Spleen (tissue), 11 donors: ENCODE measurements at regions not wholly inside any gene's neighbourhood (a gene's known extent, or its start where the extent isn't known, plus 50 kb on each side); places are given as distances from the start of the nearest gene placed in this dataset.

ENCODE experiments used
- DNase-seq: peaks from one replicate; pipeline ENCODE4 v3.0.0-alpha.2; 2020
- H3K27ac ChIP-seq, 8 donors: fragments of 200-600 bp; sonication (generic) in 7 of 8; 1 replicate in 4 of 8; 2 replicates in 4 of 8; pipeline versions ENCODE4 v1.5.0 to v1.8.0; 2016 to 2021; ENCODE audit warnings: inconsistent platforms in 4 of 8, mild to moderate bottlenecking in 4 of 8, moderate library complexity in 1 of 8
- H3K27me3 ChIP-seq, 7 donors: fragments of 200-600 bp; sonication (generic) in 6 of 7; replicated peaks in 1 of 7; 1 replicate in 4 of 7; 2 replicates in 3 of 7; pipeline versions ENCODE4 v1.5.0 to v1.8.0; 2016 to 2021; ENCODE audit warnings: inconsistent platforms in 3 of 7, mild to moderate bottlenecking in 1 of 7
- H3K36me3 ChIP-seq, 6 donors: fragments of 200-600 bp; sonication (generic) in 5 of 6; 1 replicate in 4 of 6; 2 replicates in 2 of 6; pipeline versions ENCODE4 v1.5.0 to v1.8.0; 2016 to 2021; ENCODE audit warnings: inconsistent platforms in 2 of 6
- H3K4me1 ChIP-seq, 6 donors: fragments of 200-600 bp; sonication (generic) in 5 of 6; 1 replicate in 3 of 6; 2 replicates in 3 of 6; pipeline versions ENCODE4 v1.5.0 to v1.8.0; 2016 to 2021; ENCODE audit warnings: inconsistent platforms in 3 of 6
- H3K4me3 ChIP-seq, 8 donors: fragments of 200-600 bp; sonication (generic) in 7 of 8; 1 replicate in 4 of 8; 2 replicates in 4 of 8; pipeline versions ENCODE4 v1.5.0 to v1.8.0; 2016 to 2021; ENCODE audit warnings: inconsistent platforms in 4 of 8, mild to moderate bottlenecking in 4 of 8, moderate library complexity in 2 of 8
- H3K9me3 ChIP-seq, 8 donors: fragments of 200-600 bp; sonication (generic) in 7 of 8; 1 replicate in 4 of 8; 2 replicates in 4 of 8; pipeline versions ENCODE4 v1.5.0 to v1.8.0; 2016 to 2021; ENCODE audit warnings: inconsistent platforms in 4 of 8
- CTCF ChIP-seq, 11 experiments: fragments of 200-600 bp in 7 of 11; fragments of 450-650 bp in 4 of 11; sonication (generic) in 4 of 11; IDR thresholded peaks in 8 of 11; conservative IDR thresholded peaks in 3 of 11; 1 replicate in 7 of 11; 2 replicates in 4 of 11; pipeline versions ENCODE4 v1.4.0 to v1.8.0; 2016 to 2021; ENCODE audit warnings: antibody characterized with exemption in 11 of 11, inconsistent platforms in 4 of 11, mild to moderate bottlenecking in 1 of 11
- POLR2A ChIP-seq, 3 donors: fragments of 450-650 bp; IDR thresholded peaks; one replicate each; pipeline ENCODE4 v1.5.1; 2017; ENCODE audit warnings: antibody characterized with exemption in 3 of 3, mild to moderate bottlenecking in 1 of 3
- POLR2AphosphoS5 ChIP-seq, 3 donors: sonication (generic); formaldehyde crosslinking; IDR thresholded peaks; one replicate each; pipeline ENCODE4 v1.5.1; 2017; ENCODE audit warnings: antibody characterized with exemption in 3 of 3
- WGBS, 5 donors: extraction: QIAGEN DNeasy Blood & Tissue Kit in 3 of 5; methylation state at CpG; one replicate each; pipeline versions ENCODE4 v1.1.5 to v1.1.7; 2013 to 2018; 5-methylcytosine and 5-hydroxymethylcytosine counted together
- intact Hi-C: fragments of 100-400 bp; cut with DNase I; formaldehyde crosslinking; loops from one replicate; pipeline ENCODE4 v1.15.0; 2023; ENCODE audit warnings: low total_unique reads
- donor health status: healthy with polysubstance abuse.
- donor health status: DM: no; HTN: no; CAD: no; lungs with moderate emphysema.
- donor health status: DM: no; HTN: no; CAD: no.
- donor health status: Bipolar disorder and iron deficiency.
- donor health status: healthy.
- donor health status: DM: no; HTN: no; CAD: no.
- donor health status: DM: yes; HTN: yes; CAD: no.

DNA sequence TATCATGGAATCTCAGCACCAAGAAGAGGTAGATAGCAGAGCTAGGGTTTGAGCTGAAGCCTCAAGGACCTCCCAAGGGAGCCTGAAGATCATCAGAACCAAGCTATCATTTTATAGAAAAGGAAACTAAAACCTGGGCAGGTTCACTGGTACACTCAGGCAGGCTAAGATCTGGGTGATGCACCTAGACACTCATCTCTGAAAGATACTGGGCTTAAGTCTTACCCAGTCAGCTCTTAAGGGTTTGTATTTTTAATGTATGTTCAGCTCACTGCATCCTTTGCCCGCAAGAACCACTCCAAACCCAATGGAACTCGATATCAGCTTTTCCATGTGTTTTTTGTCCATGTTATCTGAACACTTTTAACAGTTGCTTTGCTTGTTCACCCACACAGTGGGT lies 78.0 kb upstream of the SLC22A16 start:
- Histone ChIP-seq H3K27ac (no peak overlapping the region), H3K4me3 (no peak overlapping the region), H3K9me3 (peaks cover 0 to 20% (median 10%) of the 10 kb centered on the region in 8 donors), H3K27me3 (no peaks in the 10 kb centered on the region), H3K36me3 (no peaks in the 10 kb centered on the region), H3K4me1 (peaks cover 0 to under 1% (median 0%) of the 10 kb centered on the region in 6 donors)
- no peak for TF ChIP-seq CTCF (IDR thresholded peaks at IDR 0.05 in 8 of 11, conservative IDR thresholded peaks at IDR 0.05 in 3 of 11)
- TF ChIP-seq POLR2A (IDR thresholded peaks at IDR 0.05), result no peak
- TF ChIP-seq POLR2AphosphoS5 (IDR thresholded peaks at IDR 0.05), result no peak
- intact Hi-C loops, result no loop called here
- DNase-seq, result no peak
- 87 to 97% (median 92%) methylated on average over 2 of the region's 2 CpGs for WGBS, 5 donors

- peaks cover 0 to 20% (median 10%) of the 10 kb centered on the region in 8 donors for H3K9me3 ChIP-seq
- no peaks in the 10 kb centered on the region for H3K4me1 ChIP-seq
- no peaks in the 10 kb centered on the region for H3K27me3 ChIP-seq
- no peak overlapping the region for H3K4me3 ChIP-seq
- intact Hi-C loops, result no loop called here
- no peak for TF ChIP-seq POLR2A (IDR thresholded peaks at IDR 0.05)
- TF ChIP-seq CTCF (IDR thresholded peaks at IDR 0.05 in 8 of 11, conservative IDR thresholded peaks at IDR 0.05 in 3 of 11), result no peak
- TF ChIP-seq POLR2AphosphoS5 (IDR thresholded peaks at IDR 0.05), result no peak
- 93 to 97% (median 96%) methylated on average over 18 of the region's 18 CpGs for WGBS, 5 donors
- no peak overlapping the region for H3K27ac ChIP-seq
- DNase-seq, result no peak
- no peaks in the 10 kb centered on the region for H3K36me3 ChIP-seq
Observed at GRCh38 chr6:110552901-110553641, 76.7 kb upstream of the SLC22A16 start.

DNA sequence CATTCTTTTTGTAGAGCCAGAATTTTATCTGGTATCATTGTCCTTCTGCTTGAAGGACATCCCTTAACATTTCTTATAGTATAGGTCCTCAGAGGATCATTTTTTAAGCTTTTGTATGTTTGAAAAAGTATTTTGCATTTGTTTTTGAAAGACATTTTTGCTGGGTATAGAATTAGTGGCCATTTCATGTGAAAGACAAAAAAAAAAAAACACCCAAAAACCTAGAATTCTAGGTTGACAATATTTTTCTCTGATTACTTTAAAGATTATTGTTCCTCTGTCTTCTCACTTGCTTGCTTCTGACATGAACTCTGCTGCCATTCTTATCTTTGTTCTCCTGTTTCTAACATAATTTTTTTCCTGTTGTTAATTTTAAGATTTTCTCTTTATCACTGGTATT lies 75.7 kb upstream of the SLC22A16 start:
- TF ChIP-seq CTCF (IDR thresholded peaks at IDR 0.05 in 8 of 11, conservative IDR thresholded peaks at IDR 0.05 in 3 of 11), result no peak
- TF ChIP-seq POLR2A (IDR thresholded peaks at IDR 0.05), result no peak
- intact Hi-C loops, result no loop called here
- Histone ChIP-seq H3K4me1 (no peaks in the 10 kb centered on the region), H3K9me3 (peaks cover 0 to 20% (median 10%) of the 10 kb centered on the region in 8 donors), H3K4me3 (no peak overlapping the region), H3K27ac (no peak overlapping the region), H3K36me3 (no peaks in the 10 kb centered on the region), H3K27me3 (no peaks in the 10 kb centered on the region)
- DNase-seq, result no peak

GRCh38 chr6:110551088-110551487 lies 74.7 kb upstream of the SLC22A16 start:
- intact Hi-C loops, result no loop called here
- 88 to 95% (median 93%) methylated on average over 11 of the region's 11 CpGs for WGBS, 5 donors
- Histone ChIP-seq H3K27me3 (no peaks in the 10 kb centered on the region), H3K27ac (no peak overlapping the region), H3K4me1 (no peaks in the 10 kb centered on the region), H3K4me3 (no peak overlapping the region), H3K9me3 (peaks cover 0 to 20% (median 10%) of the 10 kb centered on the region in 8 donors), H3K36me3 (no peaks in the 10 kb centered on the region)
- TF ChIP-seq POLR2A (IDR thresholded peaks at IDR 0.05) (no peak), CTCF (IDR thresholded peaks at IDR 0.05 in 8 of 11, conservative IDR thresholded peaks at IDR 0.05 in 3 of 11) (no peak), POLR2AphosphoS5 (IDR thresholded peaks at IDR 0.05) (no peak)
- no peak for DNase-seq
